Erythroblast (primary cell): ENCODE measurements at regions not wholly inside any gene's neighbourhood (a gene's known extent, or its start where the extent isn't known, plus 50 kb on each side); places are given as distances from the start of the nearest gene placed in this dataset.

Experiments
- GATA1 ChIP-seq: IDR thresholded peaks from 2 replicates; pipeline ENCODE4 v1.6.1; 2011; ENCODE audit warnings: low read depth, mild to moderate bottlenecking, control low read depth, low read length, moderate library complexity
- POLR2A ChIP-seq: IDR thresholded peaks from 2 replicates; pipeline ENCODE4 v1.6.1; 2011; ENCODE audit warnings: mild to moderate bottlenecking, low read length

GRCh38 chr20:17859002-17859615 lies 109.5 kb downstream of the SNX5 start:
- no peak for TF ChIP-seq POLR2A
- no peak for TF ChIP-seq GATA1
